ENCODE measurements at regions not wholly inside any gene's neighbourhood (a gene's known extent, or its start where the extent isn't known, plus 50 kb on each side); places are given as distances from the start of the nearest gene placed in this dataset.

GRCh38 chr10:111999915-112000302 is 183.7 kb downstream of the GPAM start:
- Histone ChIP-seq H4K8ac (ENCODE audit: low read depth in 2 of 2, low read length in 2 of 2) (no peak overlapping the region), H2BK120ac (ENCODE audit: low read depth, low read length) (no peak overlapping the region), H2AFZ (replicated peaks; ENCODE audit: low read length, poor library complexity) (no peak overlapping the region), H3K18ac (ENCODE audit: low read depth, low read length) (no peak overlapping the region), H3K27ac (ENCODE audit: insufficient read depth, low read length) (no peak overlapping the region), H3K14ac (replicated peaks; ENCODE audit: low read depth, low read length) (no peak overlapping the region), H4K91ac (ENCODE audit: insufficient read depth, low read depth, low read length) (no peak overlapping the region), H3K9me3 (ENCODE audit: control insufficient read depth, insufficient read depth, low read length) (peaks cover 19% of the 10 kb centered on the region), H3K4me2 (ENCODE audit: low read depth, low read length) (no peak overlapping the region), H3K4me1 (ENCODE audit: control insufficient read depth, insufficient read depth, low read length) (no peaks in the 10 kb centered on the region), H3K36me3 (ENCODE audit: control insufficient read depth, insufficient read depth, low read length) (no peaks in the 10 kb centered on the region), H4K20me1 (ENCODE audit: insufficient read depth, low read length) (no peaks in the 10 kb centered on the region), H3K4me3 (ENCODE audit: insufficient read depth, low read depth, low read length) (no peak overlapping the region), H3K9me1 (ENCODE audit: insufficient read depth, low read length) (no peaks in the 10 kb centered on the region), H3K27me3 (ENCODE audit: control insufficient read depth, insufficient read depth, low read length) (no peaks in the 10 kb centered on the region), H2AK9ac (replicated peaks; ENCODE audit: low read depth, low read length, poor library complexity) (no peak overlapping the region), H2BK20ac (ENCODE audit: low read depth, low read length) (no peak overlapping the region), H2BK15ac (ENCODE audit: low read depth, low read length) (no peak overlapping the region), H2BK5ac (ENCODE audit: low read depth, low read length, poor library complexity, severe bottlenecking) (no peak overlapping the region), H3K4ac (ENCODE audit: low read depth, low read length) (no peak overlapping the region), H3K23ac (ENCODE audit: low read depth, low read length) (no peak overlapping the region), H4K5ac (ENCODE audit: low read depth, low read length) (no peak overlapping the region), H3K9ac (ENCODE audit: low read depth, low read length) (no peak overlapping the region), H3K56ac (ENCODE audit: extremely low read depth, insufficient read depth, low read length) (no peak overlapping the region), H2AK5ac (ENCODE audit: low read depth, low read length) (no peak overlapping the region), H3K79me1 (ENCODE audit: low read depth in 1 of 2, low read length in 2 of 2) (no peaks in the 10 kb centered on the region)
- DNase-seq (no peak), ATAC-seq (ENCODE audit: low read depth) (no peak)
- dilution Hi-C loops (cut with HindIII; ENCODE audit: low sequenced_read_pairs, unreplicated experiment): no loop called here
- TF ChIP-seq SMC3 (IDR thresholded peaks at IDR 0.05; ENCODE audit: low read depth, low read length): no peak
- no peak for TF ChIP-seq RAD21 (IDR thresholded peaks at IDR 0.05; ENCODE audit: low read length)
- no peak for TF ChIP-seq RFX5 (IDR thresholded peaks at IDR 0.05; ENCODE audit: low read depth, low read length)
- TF ChIP-seq POLR2A (IDR thresholded peaks at IDR 0.05; ENCODE audit: low read depth, low read length): no peak
- no peak for TF ChIP-seq RCOR1 (IDR thresholded peaks at IDR 0.05; ENCODE audit: insufficient replicate concordance, low read length)
- no peak for TF ChIP-seq MAZ (IDR thresholded peaks at IDR 0.05; ENCODE audit: borderline replicate concordance, low read depth, low read length)
- no peak for TF ChIP-seq CHD1 (IDR thresholded peaks at IDR 0.05; ENCODE audit: low read depth, low read length)
- TF ChIP-seq FOS (IDR thresholded peaks at IDR 0.05; ENCODE audit: low read depth, low read length): no peak
- POLR2A ChIA-PET (ENCODE audit: unreplicated experiment): no interaction called here
- intact Hi-C loops (cut with micrococcal nuclease): no loop called here
- CTCF ChIA-PET: no interaction called here
- no TSS peak for BruUV-seq (replicated peaks)
- in situ Hi-C loops (cut with MboI; ENCODE audit: low sequenced_read_pairs): no loop called here
- no CpG with 5 or more reads among the region's 3 CpGs for WGBS, 2 experiments (ENCODE audit: extremely low coverage in 2 of 2, insufficient read length in 1 of 2)
